ENCODE measurements at regions not wholly inside any gene's neighbourhood (a gene's known extent, or its start where the extent isn't known, plus 50 kb on each side); places are given as distances from the start of the nearest gene placed in this dataset.
"Not testable (repeated sequence)": the region's sequence is repeated elsewhere in the genome, so short reads cannot be mapped to it uniquely, and the experiment has no call there.

DNA sequence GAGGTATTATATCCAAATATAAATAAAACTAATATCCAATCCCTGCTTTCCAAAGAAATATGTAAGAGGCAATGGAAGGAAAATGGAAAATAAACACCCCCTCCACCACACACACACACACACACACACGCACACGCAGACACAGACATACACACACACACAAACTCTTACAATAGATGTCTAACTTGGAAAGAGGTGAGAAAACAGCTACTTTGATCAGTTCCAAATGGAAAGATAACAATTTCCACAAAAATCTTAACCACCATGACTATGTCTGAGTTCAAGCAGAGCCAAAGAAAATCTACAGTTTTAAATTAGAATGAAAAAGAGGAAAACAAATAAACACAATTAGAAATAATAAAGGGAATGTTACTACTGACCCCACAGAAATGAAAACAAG, 285.3 kb upstream of the TGFBR2 start:
- no peak for DNase-seq (ENCODE audit: low read depth, low spot score)
- in situ Hi-C loops (cut with HindIII; ENCODE audit: low pct_unique_long_range_greater_than_20kb, low sequenced_read_pairs), result no loop called here

DNA sequence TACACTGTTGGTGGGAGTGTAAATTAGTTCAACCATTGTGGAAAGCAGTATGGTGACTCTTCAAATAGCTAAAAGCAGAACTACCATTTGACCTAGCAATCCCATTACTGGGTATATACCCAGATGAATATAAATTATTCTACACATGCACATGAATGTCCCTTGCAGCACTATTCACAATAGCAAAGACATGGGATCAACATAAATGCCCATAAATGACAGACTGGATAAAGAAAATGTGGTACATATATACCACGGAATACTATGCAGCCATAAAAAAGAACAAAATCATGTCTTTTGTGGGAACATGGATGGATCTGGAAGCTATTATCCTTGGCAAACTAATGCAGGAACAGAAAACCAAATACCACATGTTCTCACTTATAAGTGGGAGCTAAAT, 282.8 kb upstream of the TGFBR2 start:
- DNase-seq (ENCODE audit: low read depth, low spot score); in situ Hi-C loops (cut with HindIII; ENCODE audit: low pct_unique_long_range_greater_than_20kb, low sequenced_read_pairs): not testable (repeated sequence)

DNA sequence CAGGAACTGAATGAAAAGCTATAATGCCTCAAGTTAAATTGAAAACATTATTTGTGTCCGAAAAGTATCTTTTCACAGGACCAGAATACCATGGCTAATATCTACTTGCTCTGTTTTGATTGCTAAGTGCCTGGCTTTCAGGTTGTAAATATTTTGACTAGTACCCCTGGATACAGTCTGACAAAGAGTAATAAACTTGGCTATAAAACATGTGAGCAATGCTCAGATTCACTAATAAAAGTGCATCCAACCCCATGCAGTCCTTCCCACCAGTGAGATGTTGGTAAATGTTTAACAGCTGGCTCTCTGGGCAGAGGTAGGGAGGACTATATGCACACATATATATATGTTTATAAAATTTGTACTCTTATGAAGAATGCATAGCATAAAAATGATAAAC, 281.8 kb upstream of the TGFBR2 start:
- DNase-seq (ENCODE audit: low read depth, low spot score), result no peak
- in situ Hi-C loops (cut with HindIII; ENCODE audit: low pct_unique_long_range_greater_than_20kb, low sequenced_read_pairs), result no loop called here

DNA sequence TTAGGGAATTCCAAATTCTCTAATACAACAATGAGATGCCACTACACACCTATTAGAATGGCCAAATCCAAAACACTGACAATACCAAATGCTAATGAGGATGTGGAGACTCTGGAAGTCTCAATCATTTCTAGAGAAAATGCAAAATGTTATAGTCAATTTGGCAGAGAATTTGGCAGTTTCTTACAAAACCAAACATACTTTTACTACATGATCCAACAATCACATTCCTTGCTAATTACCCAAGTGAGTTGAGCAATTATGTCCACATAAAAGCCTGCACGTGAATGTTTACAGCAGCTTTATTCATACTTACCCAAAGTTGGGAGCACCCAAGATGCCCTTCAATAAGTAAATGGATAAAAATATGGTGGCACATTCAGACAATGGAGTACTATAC, 278.4 kb upstream of the TGFBR2 start:
- DNase-seq (ENCODE audit: low read depth, low spot score); in situ Hi-C loops (cut with HindIII; ENCODE audit: low pct_unique_long_range_greater_than_20kb, low sequenced_read_pairs): not testable (repeated sequence)

DNA sequence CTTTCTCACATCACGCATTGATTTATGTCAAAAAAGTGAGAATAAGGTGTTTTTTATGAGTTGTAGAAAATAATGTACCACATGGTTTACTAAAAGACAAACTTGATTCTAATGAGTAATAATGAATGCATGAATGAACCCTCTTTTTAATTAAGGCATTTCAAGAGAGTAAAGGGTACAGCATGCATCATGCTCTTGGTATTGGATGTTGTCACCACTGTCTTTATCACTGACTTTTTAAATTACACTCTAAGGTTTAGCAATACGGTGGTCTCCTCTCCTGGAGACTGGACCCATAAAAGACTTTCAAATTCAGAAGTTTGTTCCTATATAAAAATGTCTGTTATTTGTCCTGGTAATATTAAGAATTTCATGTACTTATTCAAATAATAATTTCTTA, 277.5 kb upstream of the TGFBR2 start:
- in situ Hi-C loops (cut with HindIII; ENCODE audit: low pct_unique_long_range_greater_than_20kb, low sequenced_read_pairs); DNase-seq (ENCODE audit: low read depth, low spot score): not testable (repeated sequence)

DNA sequence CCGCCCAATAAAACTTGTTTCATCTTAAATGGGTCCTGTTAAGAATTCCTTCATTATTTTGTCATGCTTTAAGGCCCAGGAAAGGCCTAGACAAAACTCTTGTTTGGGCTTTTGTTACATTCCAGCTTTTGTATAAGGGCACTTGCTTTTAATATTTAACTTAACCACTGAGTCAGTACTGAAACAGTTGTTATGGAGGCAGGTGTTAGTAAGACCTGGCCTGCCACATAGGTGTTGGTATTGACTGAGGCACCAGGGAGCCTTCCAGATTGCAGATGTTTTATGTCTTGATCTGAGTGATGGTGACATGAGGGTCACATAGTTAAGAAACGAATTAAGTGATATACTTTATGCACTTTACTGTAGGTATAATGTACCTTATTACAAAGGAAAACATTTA, 274.9 kb upstream of the TGFBR2 start:
- in situ Hi-C loops (cut with HindIII; ENCODE audit: low pct_unique_long_range_greater_than_20kb, low sequenced_read_pairs), result no loop called here
- no peak for DNase-seq (ENCODE audit: low read depth, low spot score)

DNA sequence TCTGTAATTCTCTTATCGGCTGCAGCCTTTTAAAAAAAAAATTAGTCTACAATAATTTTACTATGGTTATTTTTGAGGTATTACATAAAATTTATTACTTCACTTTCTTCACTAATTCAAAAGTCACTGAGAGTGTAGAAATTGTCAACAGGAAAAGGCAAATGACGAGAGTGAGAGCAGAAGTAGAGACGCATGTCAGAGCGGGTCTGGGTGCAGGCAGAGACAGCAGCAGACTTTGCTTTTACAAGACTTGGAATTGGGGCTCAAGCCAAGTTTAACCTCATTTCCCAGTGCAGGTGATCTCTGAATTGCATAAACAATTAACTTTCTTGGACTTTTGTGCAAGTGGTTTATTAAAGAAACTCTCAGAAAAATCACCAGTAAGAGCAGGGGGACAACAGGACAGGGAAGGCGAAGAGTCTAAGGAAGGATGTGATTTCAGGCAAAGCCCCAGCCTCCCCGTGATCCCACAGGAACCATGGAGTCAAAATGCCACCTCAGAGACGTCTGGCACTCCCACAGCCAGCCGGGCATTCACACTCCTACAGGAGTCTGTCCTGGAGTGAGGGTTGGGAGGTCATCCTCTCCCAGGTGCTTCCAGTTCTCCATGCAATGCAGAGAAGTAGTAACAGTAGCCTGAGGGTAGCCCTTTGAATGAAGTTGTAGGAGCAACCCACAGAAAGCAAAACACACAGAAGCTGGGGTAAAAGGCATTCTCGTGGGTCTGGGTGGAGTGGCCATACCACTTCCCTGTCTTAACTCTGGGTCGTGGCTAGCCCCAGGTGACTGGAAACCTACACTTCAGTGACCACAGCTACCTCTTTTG, 274.0 kb upstream of the TGFBR2 start:
- no peak for DNase-seq (ENCODE audit: low read depth, low spot score)
- in situ Hi-C loops (cut with HindIII; ENCODE audit: low pct_unique_long_range_greater_than_20kb, low sequenced_read_pairs), result no loop called here

DNA sequence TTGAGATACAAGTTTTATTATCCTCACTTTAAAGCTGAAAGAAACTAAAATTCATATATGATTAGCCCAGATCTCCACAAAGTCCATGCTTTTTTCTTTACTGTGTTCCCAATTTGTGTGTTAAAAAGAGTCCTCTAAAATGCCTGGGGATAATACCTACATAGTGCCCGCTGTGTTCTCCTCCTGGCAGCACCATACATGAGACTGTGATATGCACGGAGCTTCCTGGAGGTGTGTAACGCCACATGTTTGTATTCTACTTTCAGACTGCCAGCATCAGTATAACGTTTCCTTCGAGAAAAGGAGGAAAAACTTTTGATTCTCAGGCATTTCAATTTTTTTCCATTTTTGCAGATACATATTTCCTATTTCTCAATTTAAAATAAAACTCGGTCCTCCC, 273.3 kb upstream of the TGFBR2 start:
- in situ Hi-C loops (cut with HindIII; ENCODE audit: low pct_unique_long_range_greater_than_20kb, low sequenced_read_pairs), result no loop called here

DNA sequence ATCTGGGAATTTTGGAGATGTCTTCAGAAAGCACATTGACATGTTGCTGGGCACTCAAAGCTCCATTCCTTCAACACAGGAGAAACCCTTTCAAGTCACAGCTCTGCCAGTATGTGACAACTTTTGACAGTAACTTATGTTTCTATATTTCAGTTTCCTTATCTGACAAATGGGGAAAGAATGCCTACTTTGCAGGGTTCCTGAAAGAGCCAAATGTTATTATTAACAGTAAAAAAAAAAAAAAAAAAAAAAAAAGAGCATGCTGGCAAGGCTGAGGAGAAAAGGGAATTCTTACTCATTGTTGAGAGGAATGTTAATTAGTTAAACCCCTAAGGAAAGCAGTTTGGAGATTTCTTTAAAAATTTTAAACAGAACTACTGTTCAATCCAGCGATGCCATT, 272.5 kb upstream of the TGFBR2 start:
- in situ Hi-C loops (cut with HindIII; ENCODE audit: low pct_unique_long_range_greater_than_20kb, low sequenced_read_pairs), result no loop called here
- no peak for DNase-seq (ENCODE audit: low read depth, low spot score)

More for the DNA sequence above, 273.3 kb upstream of the TGFBR2 start:
- no peak for DNase-seq (ENCODE audit: low read depth, low spot score)

DNA sequence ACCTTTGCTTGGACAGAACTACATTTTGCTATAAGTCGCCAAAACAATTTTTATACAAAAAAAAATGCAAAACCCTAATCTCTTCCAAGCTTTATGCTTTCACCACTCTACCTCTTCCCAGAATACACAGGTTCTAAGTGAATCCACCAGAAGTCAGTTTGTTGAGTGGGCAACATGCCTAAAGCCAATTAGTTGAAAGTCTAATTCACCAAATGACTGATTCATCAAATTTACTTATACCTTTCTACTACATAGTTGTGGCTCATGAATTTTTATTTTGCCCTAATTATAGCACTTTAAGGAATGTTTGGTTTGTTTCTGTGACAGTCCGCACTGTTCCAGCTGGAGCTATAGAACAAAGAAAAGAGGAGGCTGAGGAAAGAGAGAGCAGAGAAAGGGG, 265.9 kb upstream of the TGFBR2 start:
- in situ Hi-C loops (cut with HindIII; ENCODE audit: low pct_unique_long_range_greater_than_20kb, low sequenced_read_pairs), result loop anchor here (10.0 kb wide), 1 partner anchor 344 kb away; no protein-coding TSS in a partner anchor
- DNase-seq (ENCODE audit: low read depth, low spot score), result no peak

DNA sequence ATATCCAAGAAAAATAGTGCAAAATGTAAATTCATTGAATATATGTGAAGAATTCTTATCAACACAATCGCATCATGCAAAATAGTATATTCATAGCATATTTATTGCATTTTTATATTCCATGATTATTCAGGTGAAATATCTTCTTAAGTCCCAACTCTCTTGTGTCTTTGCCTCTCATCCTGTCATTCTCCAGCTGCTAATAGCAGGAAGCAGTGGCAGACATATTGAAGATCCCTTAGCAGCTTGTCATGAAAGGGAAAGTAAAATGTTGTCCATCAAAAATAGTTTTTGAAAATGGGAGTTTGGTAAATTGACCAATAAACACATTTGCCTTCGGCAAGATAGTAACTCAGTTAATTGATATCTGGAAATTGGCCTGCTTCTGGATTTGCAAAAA, 265.3 kb upstream of the TGFBR2 start:
- DNase-seq (ENCODE audit: low read depth, low spot score), result no peak
- in situ Hi-C loops (cut with HindIII; ENCODE audit: low pct_unique_long_range_greater_than_20kb, low sequenced_read_pairs), result loop anchor here (10.0 kb wide), 1 partner anchor 344 kb away; no protein-coding TSS in a partner anchor

DNA sequence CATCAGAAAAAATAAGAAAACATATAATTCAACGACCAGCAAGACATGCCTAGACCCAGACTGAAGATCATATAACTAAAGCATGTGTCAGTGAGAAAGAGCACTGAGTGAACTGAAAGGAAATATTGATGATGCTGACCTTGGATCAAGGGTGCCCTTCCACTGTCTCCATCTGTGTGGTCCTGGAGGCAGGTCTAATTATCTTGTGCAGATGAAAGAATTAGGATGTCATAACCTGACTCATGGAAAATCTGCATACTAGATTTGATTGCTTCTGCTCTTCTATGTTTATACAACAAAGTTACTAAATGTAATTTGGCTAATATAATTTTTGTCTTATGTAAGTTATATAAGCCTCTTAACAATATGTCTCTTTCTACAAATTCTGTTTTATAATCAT, 264.6 kb upstream of the TGFBR2 start:
- in situ Hi-C loops (cut with HindIII; ENCODE audit: low pct_unique_long_range_greater_than_20kb, low sequenced_read_pairs), result loop anchor here (10.0 kb wide), 1 partner anchor 343 kb away; no protein-coding TSS in a partner anchor
- no peak for DNase-seq (ENCODE audit: low read depth, low spot score)

DNA sequence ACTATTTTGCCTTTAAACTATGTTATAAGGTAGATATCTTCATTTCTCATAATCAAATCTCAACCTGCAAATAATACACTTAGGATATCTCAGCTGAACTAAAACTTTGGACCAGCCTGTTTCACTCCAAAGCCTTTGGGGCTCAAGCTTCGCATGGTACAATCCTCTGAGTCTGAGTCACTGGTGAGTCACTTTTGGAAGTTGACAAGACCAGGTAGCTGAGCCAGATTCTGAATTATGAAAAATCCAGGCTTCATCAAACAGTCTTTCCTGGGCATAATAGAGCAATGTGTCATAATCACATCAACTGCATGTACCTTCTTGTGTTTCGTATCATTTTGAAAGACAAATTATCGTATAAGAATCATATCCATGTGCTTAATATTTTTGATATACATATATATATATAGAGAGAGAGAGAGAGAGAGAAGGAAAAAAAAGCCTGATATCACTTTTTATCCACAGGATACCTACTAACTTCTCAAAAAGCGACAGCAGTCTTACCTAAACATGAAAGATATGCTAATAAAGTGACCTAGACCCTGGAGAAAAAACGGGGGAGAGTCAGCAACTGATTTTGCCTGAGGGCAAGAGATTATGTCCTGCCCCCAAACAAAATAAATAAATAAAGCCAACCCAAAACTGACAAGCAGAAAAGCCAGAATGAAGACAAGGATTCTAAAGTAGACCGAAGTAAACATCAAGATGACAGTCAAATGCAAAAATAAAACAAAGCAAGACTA, 263.9 kb upstream of the TGFBR2 start:
- peak; percentile 5 for DNase-seq (ENCODE audit: low read depth, low spot score)
- in situ Hi-C loops (cut with HindIII; ENCODE audit: low pct_unique_long_range_greater_than_20kb, low sequenced_read_pairs), result loop anchor here (10.0 kb wide), 1 partner anchor 342 kb away; no protein-coding TSS in a partner anchor

DNA sequence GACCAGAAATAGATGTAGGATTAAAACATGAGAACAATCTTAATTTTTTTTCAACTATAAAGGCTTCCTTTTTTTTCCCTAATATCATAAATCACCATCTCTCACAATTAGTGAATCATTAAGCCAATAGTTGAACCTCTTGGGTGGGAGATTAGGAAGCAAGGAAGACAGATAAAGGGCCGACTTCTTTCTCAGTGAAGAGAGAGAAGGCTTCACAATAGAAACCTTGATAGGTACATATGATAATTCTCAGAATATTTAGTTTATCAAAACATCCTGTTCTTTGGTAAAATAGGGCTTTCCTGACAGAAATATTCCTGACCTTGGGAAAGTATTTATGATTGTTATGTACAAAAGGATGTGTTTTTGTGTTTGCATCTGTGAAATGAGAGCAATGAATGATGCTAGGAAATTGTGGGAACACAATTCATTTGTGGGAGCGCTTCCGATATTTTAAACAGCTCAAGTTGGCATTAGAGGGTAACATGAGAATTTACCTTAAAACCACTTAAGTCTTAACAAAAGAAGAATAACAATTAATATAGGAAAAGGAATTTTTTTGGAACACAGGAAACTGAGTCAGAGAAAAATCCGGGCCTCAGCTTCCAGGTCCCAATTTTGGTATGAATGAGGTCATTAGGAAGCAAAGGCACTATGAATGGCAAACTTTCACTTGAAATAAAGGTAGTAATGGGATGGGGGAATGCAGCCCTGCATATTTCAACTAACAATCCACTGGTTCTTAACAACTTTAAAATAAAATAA, 263.2 kb upstream of the TGFBR2 start:
- DNase-seq (ENCODE audit: low read depth, low spot score), result no peak

DNA sequence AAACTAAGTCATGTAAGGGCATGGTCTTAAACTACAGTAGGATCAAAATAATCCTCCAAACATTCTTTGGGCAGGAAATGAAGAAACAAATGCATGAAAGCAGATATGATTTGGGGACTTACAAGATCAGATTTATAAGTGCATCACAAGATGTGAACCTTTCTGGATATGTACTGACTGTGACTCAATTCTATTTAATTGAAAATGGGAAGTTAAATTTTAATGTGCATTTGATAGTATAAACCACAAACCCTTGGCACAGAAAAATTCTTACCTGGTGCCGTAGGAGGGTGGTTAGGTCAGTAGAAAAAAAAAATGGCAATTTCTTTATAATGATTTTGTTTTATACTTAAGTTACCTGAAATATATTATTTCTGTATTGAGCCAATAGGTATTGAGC, 262.5 kb upstream of the TGFBR2 start:
- DNase-seq (ENCODE audit: low read depth, low spot score), result no peak
- in situ Hi-C loops (cut with HindIII; ENCODE audit: low pct_unique_long_range_greater_than_20kb, low sequenced_read_pairs), result loop anchor here (10.0 kb wide), 1 partner anchor 341 kb away; no protein-coding TSS in a partner anchor

More for the DNA sequence above, 263.2 kb upstream of the TGFBR2 start:
- in situ Hi-C loops (cut with HindIII; ENCODE audit: low pct_unique_long_range_greater_than_20kb, low sequenced_read_pairs), result loop anchor here (10.0 kb wide), 1 partner anchor 342 kb away; no protein-coding TSS in a partner anchor

DNA sequence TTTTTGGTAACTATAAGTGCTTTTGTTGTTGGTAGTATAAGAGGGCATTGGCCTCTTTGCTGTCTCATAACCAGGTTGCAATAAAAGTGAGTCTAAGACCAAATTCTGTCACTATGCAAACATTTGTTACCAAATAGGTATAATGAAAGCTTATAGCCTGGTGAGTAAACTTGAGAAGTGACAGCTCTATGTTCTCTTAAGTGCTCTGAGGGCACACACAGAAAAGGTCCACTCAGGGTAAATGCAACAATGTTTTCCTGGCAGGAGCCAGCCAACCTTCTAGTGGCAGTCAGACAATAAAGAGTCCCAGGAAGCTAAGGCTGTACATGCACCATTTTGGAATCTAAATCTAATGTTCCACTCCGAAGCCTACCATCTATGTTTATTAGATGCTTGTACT, 262.1 kb upstream of the TGFBR2 start:
- DNase-seq (ENCODE audit: low read depth, low spot score), result no peak
- in situ Hi-C loops (cut with HindIII; ENCODE audit: low pct_unique_long_range_greater_than_20kb, low sequenced_read_pairs), result loop anchor here (10.0 kb wide), 1 partner anchor 341 kb away; no protein-coding TSS in a partner anchor

DNA sequence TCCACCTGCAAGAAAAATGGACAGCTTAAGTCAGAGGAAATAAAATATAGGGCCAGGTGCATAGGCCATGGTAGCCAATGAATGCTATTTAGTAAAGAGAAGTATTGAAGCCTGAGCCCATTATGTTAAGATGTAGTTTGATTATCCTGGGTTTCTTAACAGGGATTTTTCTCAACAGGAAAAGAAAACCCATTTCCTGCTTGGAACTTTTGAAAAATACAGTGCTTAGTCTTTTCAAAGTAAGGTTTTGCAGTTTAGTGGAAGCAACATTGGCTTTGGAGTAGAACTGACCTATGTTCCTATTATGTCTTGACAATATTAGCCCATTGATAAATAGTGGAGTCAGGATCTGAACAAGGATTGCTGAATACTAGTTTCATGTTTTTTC, 259.5 kb upstream of the TGFBR2 start:
- in situ Hi-C loops (cut with HindIII; ENCODE audit: low pct_unique_long_range_greater_than_20kb, low sequenced_read_pairs), result loop anchor here (10.0 kb wide), 1 partner anchor 338 kb away; no protein-coding TSS in a partner anchor
- no peak for DNase-seq (ENCODE audit: low read depth, low spot score)

All from SK-MEL-5 (cell line).